ENCODE measurements at regions not wholly inside any gene's neighbourhood (a gene's known extent, or its start where the extent isn't known, plus 50 kb on each side); places are given as distances from the start of the nearest gene placed in this dataset.

GRCh38 chr10:90352288-90352687, 505.6 kb downstream of the HTR7 start:
- TF ChIP-seq, protein P1, sequence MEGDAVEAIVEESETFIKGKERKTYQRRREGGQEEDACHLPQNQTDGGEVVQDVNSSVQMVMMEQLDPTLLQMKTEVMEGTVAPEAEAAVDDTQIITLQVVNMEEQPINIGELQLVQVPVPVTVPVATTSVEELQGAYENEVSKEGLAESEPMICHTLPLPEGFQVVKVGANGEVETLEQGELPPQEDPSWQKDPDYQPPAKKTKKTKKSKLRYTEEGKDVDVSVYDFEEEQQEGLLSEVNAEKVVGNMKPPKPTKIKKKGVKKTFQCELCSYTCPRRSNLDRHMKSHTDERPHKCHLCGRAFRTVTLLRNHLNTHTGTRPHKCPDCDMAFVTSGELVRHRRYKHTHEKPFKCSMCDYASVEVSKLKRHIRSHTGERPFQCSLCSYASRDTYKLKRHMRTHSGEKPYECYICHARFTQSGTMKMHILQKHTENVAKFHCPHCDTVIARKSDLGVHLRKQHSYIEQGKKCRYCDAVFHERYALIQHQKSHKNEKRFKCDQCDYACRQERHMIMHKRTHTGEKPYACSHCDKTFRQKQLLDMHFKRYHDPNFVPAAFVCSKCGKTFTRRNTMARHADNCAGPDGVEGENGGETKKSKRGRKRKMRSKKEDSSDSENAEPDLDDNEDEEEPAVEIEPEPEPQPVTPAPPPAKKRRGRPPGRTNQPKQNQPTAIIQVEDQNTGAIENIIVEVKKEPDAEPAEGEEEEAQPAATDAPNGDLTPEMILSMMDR (IDR thresholded peaks at IDR 0.05), result no peak
- no peak for TF ChIP-seq POLR2AphosphoS5 (IDR thresholded peaks at IDR 0.05; ENCODE audit: low read depth, low read length)

Data from Panc1 (cell line).